Sigmoid colon (tissue), 4 donors: ENCODE measurements at regions not wholly inside any gene's neighbourhood (a gene's known extent, or its start where the extent isn't known, plus 50 kb on each side); places are given as distances from the start of the nearest gene placed in this dataset.

ENCODE experiments used
- CTCF ChIP-seq, 4 experiments: fragments of 450-650 bp in 3 of 4; fragments of 200-600 bp in 1 of 4; IDR thresholded peaks; one replicate each; pipeline ENCODE4 v1.5.1; 2016 to 2019; ENCODE audit warnings: antibody characterized with exemption in 4 of 4, mild to moderate bottlenecking in 3 of 4, moderate library complexity in 2 of 4
- POLR2A ChIP-seq, 2 donors: fragments of 450-650 bp; IDR thresholded peaks; one replicate each; pipeline ENCODE4 v1.6.1; 2016; ENCODE audit warnings: antibody characterized with exemption in 2 of 2, mild to moderate bottlenecking in 2 of 2, moderate library complexity in 2 of 2
- POLR2AphosphoS5 ChIP-seq, 4 donors: sonication (generic); formaldehyde crosslinking; IDR thresholded peaks; one replicate each; pipeline ENCODE4 v1.6.1; 2017; ENCODE audit warnings: antibody characterized with exemption in 4 of 4

- TF ChIP-seq CTCF (IDR thresholded peaks at IDR 0.05) (no peak), POLR2A (IDR thresholded peaks at IDR 0.05) (no peak), POLR2AphosphoS5 (IDR thresholded peaks at IDR 0.05) (no peak)
These were observed 342.6 kb upstream of the KLF12 start for GRCh38 chr13:74476788-74477187.
